Endothelial cell of umbilical vein (primary cell): ENCODE measurements at regions not wholly inside any gene's neighbourhood (a gene's known extent, or its start where the extent isn't known, plus 50 kb on each side); places are given as distances from the start of the nearest gene placed in this dataset.

ENCODE experiments used
- EZH2 ChIP-seq: IDR thresholded peaks from 2 replicates; pipeline ENCODE4 v1.6.1; 2012; ENCODE audit warnings: borderline replicate concordance, low read depth, mild to moderate bottlenecking, moderate library complexity, low read length, inconsistent platforms; ENCODE audit not compliant: severe bottlenecking
- FOS ChIP-seq: IDR thresholded peaks from 2 replicates; pipeline ENCODE4 v1.6.1; 2011; ENCODE audit warnings: mild to moderate bottlenecking, low read length, moderate library complexity, borderline replicate concordance; ENCODE audit not compliant: insufficient read depth
- JUN ChIP-seq: IDR thresholded peaks from 2 replicates; pipeline ENCODE4 v1.6.1; 2011; ENCODE audit warnings: borderline replicate concordance, low read depth; ENCODE audit not compliant: insufficient read length, insufficient read depth
- POLR2A ChIP-seq: IDR thresholded peaks from 2 replicates; pipeline ENCODE4 v1.6.1; 2012; ENCODE audit warnings: low read depth, mild to moderate bottlenecking, control low read depth, low read length
- POLR2AphosphoS5 ChIP-seq: IDR thresholded peaks from 2 replicates; pipeline ENCODE4 v1.6.1; 2012; ENCODE audit warnings: low read depth, mild to moderate bottlenecking, control low read depth, low read length, moderate library complexity; ENCODE audit not compliant: insufficient read depth
- TF ChIP-seq, protein P1 (sequence below): IDR thresholded peaks from 2 replicates; pipeline ENCODE4 v1.6.1; 2011; ENCODE audit not compliant: insufficient read depth, insufficient read length
- TF ChIP-seq, protein P2 (sequence below), 2 donors: IDR thresholded peaks; 1 replicate in 1 of 2; 2 replicates in 1 of 2; pipeline ENCODE4 v1.5.1; 2011; ENCODE audit warnings: low read length in 2 of 2, mild to moderate bottlenecking in 2 of 2, moderate library complexity in 2 of 2, control low read depth in 1 of 2, inconsistent platforms in 1 of 2, low read depth in 1 of 2; ENCODE audit not compliant: insufficient read depth in 1 of 2; ENCODE audit errors: extremely low read depth in 1 of 2

DNA sequence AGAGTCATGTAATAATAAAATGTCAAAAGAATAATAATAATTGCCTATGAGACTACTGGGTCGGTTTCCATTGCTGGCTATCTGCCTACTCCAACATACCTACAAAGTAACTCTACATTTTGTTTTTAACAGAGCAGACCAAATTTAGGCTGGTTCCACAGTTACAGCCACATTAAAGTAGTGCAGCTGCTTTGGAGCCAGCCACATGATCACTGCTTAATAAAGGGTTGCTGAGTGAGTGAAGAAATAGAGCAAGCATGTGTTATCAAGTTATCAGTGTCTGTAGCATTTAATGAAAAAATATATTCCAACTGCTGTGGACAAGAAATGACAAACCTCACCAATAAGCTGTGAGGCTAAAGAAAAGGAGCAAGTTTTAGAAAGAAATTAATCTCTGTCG is 782.3 kb downstream of the PCDH18 start:
- TF ChIP-seq, protein P1, sequence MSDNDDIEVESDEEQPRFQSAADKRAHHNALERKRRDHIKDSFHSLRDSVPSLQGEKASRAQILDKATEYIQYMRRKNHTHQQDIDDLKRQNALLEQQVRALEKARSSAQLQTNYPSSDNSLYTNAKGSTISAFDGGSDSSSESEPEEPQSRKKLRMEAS: no peak
- TF ChIP-seq EZH2 (no peak), POLR2A (no peak), POLR2AphosphoS5 (no peak), FOS (no peak), JUN (no peak)
- TF ChIP-seq, protein P2, sequence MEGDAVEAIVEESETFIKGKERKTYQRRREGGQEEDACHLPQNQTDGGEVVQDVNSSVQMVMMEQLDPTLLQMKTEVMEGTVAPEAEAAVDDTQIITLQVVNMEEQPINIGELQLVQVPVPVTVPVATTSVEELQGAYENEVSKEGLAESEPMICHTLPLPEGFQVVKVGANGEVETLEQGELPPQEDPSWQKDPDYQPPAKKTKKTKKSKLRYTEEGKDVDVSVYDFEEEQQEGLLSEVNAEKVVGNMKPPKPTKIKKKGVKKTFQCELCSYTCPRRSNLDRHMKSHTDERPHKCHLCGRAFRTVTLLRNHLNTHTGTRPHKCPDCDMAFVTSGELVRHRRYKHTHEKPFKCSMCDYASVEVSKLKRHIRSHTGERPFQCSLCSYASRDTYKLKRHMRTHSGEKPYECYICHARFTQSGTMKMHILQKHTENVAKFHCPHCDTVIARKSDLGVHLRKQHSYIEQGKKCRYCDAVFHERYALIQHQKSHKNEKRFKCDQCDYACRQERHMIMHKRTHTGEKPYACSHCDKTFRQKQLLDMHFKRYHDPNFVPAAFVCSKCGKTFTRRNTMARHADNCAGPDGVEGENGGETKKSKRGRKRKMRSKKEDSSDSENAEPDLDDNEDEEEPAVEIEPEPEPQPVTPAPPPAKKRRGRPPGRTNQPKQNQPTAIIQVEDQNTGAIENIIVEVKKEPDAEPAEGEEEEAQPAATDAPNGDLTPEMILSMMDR (IDR thresholded peaks at IDR 0.05; ENCODE audit: extremely low read depth in 1 of 2, insufficient read depth in 1 of 2, low read depth in 1 of 2, low read length in 2 of 2): no peak
